ENCODE measurements at regions not wholly inside any gene's neighbourhood (a gene's known extent, or its start where the extent isn't known, plus 50 kb on each side); places are given as distances from the start of the nearest gene placed in this dataset.

GRCh38 chr11:10386361-10386760, 68.7 kb upstream of the AMPD3 start:
- no peak for TF ChIP-seq CTCF (IDR thresholded peaks at IDR 0.05; ENCODE audit: low read depth, low read length)
- TF ChIP-seq EZH2phosphoT487 (IDR thresholded peaks at IDR 0.05; ENCODE audit: low read depth) = no peak
- Histone ChIP-seq H3K27me3 (ENCODE audit: low read depth, low read length) (peaks cover 40% of the 10 kb centered on the region), H3K9ac (ENCODE audit: low read length) (no peak overlapping the region), H3K27ac (ENCODE audit: low read length) (no peak overlapping the region), H3K36me3 (replicated peaks; ENCODE audit: low read depth, low read length) (no peaks in the 10 kb centered on the region), H3K4me1 (ENCODE audit: low read length) (no peaks in the 10 kb centered on the region), H3K4me2 (ENCODE audit: low read length) (no peak overlapping the region), H3K9me3 (ENCODE audit: insufficient read depth, low read length) (no peaks in the 10 kb centered on the region), H3K4me3 (ENCODE audit: low read length) (no peak overlapping the region), H2AFZ (ENCODE audit: low read depth, low read length) (no peak overlapping the region), H4K20me1 (ENCODE audit: insufficient read depth, low read length) (no peaks in the 10 kb centered on the region), H3K79me2 (ENCODE audit: low read length) (no peaks in the 10 kb centered on the region)

DNA sequence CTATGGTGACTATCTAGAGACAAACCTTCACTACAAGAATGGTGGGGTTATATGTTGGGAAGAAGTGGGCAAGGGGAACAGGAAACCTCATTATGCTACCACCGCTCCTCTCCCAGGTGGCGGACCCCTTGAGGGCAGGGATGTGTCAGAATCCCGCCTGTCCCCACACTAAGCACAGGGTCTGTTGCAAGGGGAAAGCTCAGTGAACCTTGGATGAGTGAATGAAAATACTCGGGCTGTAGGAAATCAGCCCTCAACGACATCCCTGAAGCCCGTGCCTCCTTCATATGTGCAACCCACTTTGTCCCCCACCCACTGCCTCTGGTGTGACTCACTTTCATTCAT, 68.2 kb upstream of the AMPD3 start:
- TF ChIP-seq EZH2phosphoT487 (IDR thresholded peaks at IDR 0.05; ENCODE audit: low read depth) = no peak
- TF ChIP-seq CTCF (IDR thresholded peaks at IDR 0.05; ENCODE audit: low read depth, low read length) = no peak
- H3K4me1 ChIP-seq (ENCODE audit: low read length) = no peaks in the 10 kb centered on the region
- no peaks in the 10 kb centered on the region for H3K79me2 ChIP-seq (ENCODE audit: low read length)
- peaks cover 36% of the 10 kb centered on the region for H3K27me3 ChIP-seq (ENCODE audit: low read depth, low read length)
- no peak overlapping the region for H3K27ac ChIP-seq (ENCODE audit: low read length)
- H2AFZ ChIP-seq (ENCODE audit: low read depth, low read length) = no peak overlapping the region
- H3K4me2 ChIP-seq (ENCODE audit: low read length) = no peak overlapping the region
- H3K36me3 ChIP-seq (replicated peaks; ENCODE audit: low read depth, low read length) = no peaks in the 10 kb centered on the region
- H3K9ac ChIP-seq (ENCODE audit: low read length) = no peak overlapping the region
- no peaks in the 10 kb centered on the region for H3K9me3 ChIP-seq (ENCODE audit: insufficient read depth, low read length)
- H4K20me1 ChIP-seq (ENCODE audit: insufficient read depth, low read length) = no peaks in the 10 kb centered on the region
- no peak overlapping the region for H3K4me3 ChIP-seq (ENCODE audit: low read length)

DNA sequence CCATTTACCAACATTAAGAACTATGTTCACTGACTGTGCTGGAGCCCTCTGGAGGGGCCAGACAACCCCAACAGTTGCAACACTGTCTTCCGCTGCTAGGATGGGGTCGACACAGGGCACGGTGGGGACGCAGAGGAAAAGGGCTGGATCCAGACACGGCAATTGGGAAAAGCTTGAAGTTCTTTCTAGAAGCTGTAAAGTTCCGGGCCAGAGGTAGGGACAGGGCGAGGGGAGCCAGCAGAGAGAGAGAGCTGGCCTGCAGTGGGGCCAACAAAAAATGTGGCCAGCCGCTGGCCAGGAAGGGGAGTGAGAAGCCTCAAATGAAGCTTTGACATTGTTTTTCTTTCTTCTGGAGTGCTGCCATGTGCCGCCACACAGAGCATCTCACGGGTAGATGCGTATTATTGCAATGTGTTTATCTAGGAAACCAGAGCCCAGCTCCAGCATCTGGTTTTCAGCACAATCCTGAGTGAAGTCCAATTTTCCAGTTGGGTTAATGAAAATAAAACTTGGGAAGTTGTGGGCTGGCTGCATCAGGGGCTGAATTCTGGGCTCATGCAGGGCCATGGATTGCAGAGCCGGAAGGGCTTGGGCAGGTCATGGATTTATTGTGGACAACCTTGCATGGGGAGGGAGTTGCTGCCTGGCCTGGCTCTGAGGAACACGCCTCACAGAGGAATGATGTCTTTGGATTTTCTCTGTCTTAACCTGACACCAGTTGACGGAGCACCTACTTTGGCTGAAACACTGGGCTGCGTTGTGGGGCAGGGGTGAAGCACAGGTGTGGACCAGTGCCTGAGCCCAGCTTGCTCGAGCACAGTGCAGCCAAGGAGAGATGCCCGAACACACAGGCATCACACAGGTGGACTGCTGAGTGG, 67.6 kb upstream of the AMPD3 start:
- H3K27me3 ChIP-seq (ENCODE audit: low read depth, low read length) = peaks cover 32% of the 10 kb centered on the region
- no peak overlapping the region for H2AFZ ChIP-seq (ENCODE audit: low read depth, low read length)
- H3K9ac ChIP-seq (ENCODE audit: low read length) = no peak overlapping the region
- no peaks in the 10 kb centered on the region for H3K9me3 ChIP-seq (ENCODE audit: insufficient read depth, low read length)
- H3K4me2 ChIP-seq (ENCODE audit: low read length) = no peak overlapping the region
- H3K36me3 ChIP-seq (replicated peaks; ENCODE audit: low read depth, low read length) = no peaks in the 10 kb centered on the region
- no peaks in the 10 kb centered on the region for H4K20me1 ChIP-seq (ENCODE audit: insufficient read depth, low read length)
- H3K27ac ChIP-seq (ENCODE audit: low read length) = no peak overlapping the region
- H3K4me3 ChIP-seq (ENCODE audit: low read length) = no peak overlapping the region
- H3K79me2 ChIP-seq (ENCODE audit: low read length) = no peaks in the 10 kb centered on the region
- TF ChIP-seq EZH2phosphoT487 (IDR thresholded peaks at IDR 0.05; ENCODE audit: low read depth) (no peak), CTCF (IDR thresholded peaks at IDR 0.05; ENCODE audit: low read depth, low read length) (no peak)
- no peaks in the 10 kb centered on the region for H3K4me1 ChIP-seq (ENCODE audit: low read length)

DNA sequence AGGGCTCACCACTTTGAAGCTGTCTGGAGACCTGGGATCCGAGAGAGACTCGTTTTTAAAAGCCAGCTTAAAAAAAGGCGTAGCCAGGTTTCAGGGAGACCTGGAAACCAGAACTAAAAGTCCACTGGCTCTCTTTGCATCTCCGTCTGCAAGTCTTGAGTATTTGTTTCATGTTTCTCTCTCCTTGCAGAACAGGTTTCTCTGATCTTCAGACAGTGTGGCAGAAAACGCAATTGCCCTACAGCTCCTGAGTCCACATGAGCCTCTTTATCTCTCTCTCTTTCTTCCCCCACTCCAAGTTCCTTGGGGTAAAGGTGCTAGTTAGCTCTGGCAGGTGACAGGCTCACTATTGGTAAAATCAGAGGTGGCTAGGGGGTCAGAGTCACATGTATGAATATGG, 67.0 kb upstream of the AMPD3 start:
- Histone ChIP-seq H3K27me3 (ENCODE audit: low read depth, low read length) (peaks cover 29% of the 10 kb centered on the region), H3K79me2 (ENCODE audit: low read length) (no peaks in the 10 kb centered on the region), H3K4me1 (ENCODE audit: low read length) (no peaks in the 10 kb centered on the region), H4K20me1 (ENCODE audit: insufficient read depth, low read length) (no peaks in the 10 kb centered on the region), H2AFZ (ENCODE audit: low read depth, low read length) (no peak overlapping the region), H3K4me2 (ENCODE audit: low read length) (no peak overlapping the region), H3K9ac (ENCODE audit: low read length) (no peak overlapping the region), H3K9me3 (ENCODE audit: insufficient read depth, low read length) (no peaks in the 10 kb centered on the region), H3K27ac (ENCODE audit: low read length) (no peak overlapping the region), H3K4me3 (ENCODE audit: low read length) (no peak overlapping the region), H3K36me3 (replicated peaks; ENCODE audit: low read depth, low read length) (no peaks in the 10 kb centered on the region)
- TF ChIP-seq CTCF (IDR thresholded peaks at IDR 0.05; ENCODE audit: low read depth, low read length) (no peak), EZH2phosphoT487 (IDR thresholded peaks at IDR 0.05; ENCODE audit: low read depth) (no peak)

All from OCI-LY3 (cell line).